Tibial nerve (tissue), 4 donors: ENCODE measurements at regions not wholly inside any gene's neighbourhood (a gene's known extent, or its start where the extent isn't known, plus 50 kb on each side); places are given as distances from the start of the nearest gene placed in this dataset.

Experiments used
- CTCF ChIP-seq, 5 experiments: fragments of 200-600 bp in 3 of 5; fragments of 450-650 bp in 2 of 5; sonication (generic) in 3 of 5; IDR thresholded peaks; one replicate each; pipeline ENCODE4 v1.5.1; 2016 to 2019; ENCODE audit warnings: antibody characterized with exemption in 5 of 5, mild to moderate bottlenecking in 3 of 5, moderate library complexity in 2 of 5
- EP300 ChIP-seq, 2 donors: sonication (generic); formaldehyde crosslinking; IDR thresholded peaks; one replicate each; pipeline ENCODE4 v1.6.1; 2017; ENCODE audit warnings: antibody characterized with exemption in 2 of 2, mild to moderate bottlenecking in 1 of 2
- POLR2A ChIP-seq, 2 donors: fragments of 450-650 bp; IDR thresholded peaks; one replicate each; pipeline ENCODE4 v1.6.1; 2017; ENCODE audit warnings: antibody characterized with exemption in 2 of 2, mild to moderate bottlenecking in 2 of 2, moderate library complexity in 2 of 2

GRCh38 chr13:105848494-105848893, 687.0 kb downstream of the EFNB2 start:
- TF ChIP-seq CTCF (IDR thresholded peaks at IDR 0.05) (no peak), EP300 (IDR thresholded peaks at IDR 0.05) (no peak), POLR2A (IDR thresholded peaks at IDR 0.05) (no peak)
